AG04450 (cell line): ENCODE measurements at regions not wholly inside any gene's neighbourhood (a gene's known extent, or its start where the extent isn't known, plus 50 kb on each side); places are given as distances from the start of the nearest gene placed in this dataset.

Experiments used
- CTCF ChIA-PET: fragments of 300-600, 350-600 bp; formaldehyde crosslinking; extraction: SDS; loops from one replicate; lab custom pipeline; 2022; ENCODE audit warnings: antibody characterized with exemption, inconsistent platforms; lab: Charles Lee
- POLR2A ChIA-PET: fragments of 350-600 bp; formaldehyde crosslinking; extraction: SDS; loops from one replicate; lab custom pipeline; 2021; ENCODE audit warnings: antibody characterized with exemption, inconsistent platforms; lab: Yijun Ruan, JAX
- DNase-seq: peaks from one replicate; pipeline ENCODE4 v3.0.0-alpha.2; 2011; ENCODE audit warnings: low read depth, low spot score
- H3K27ac ChIP-seq: one replicate; pipeline ENCODE4 v1.5.1; 2012; ENCODE audit warnings: low read depth, low read length, control low read depth
- H3K27me3 ChIP-seq: one replicate; pipeline ENCODE4 v1.6.0; 2012; ENCODE audit warnings: low read length; ENCODE audit not compliant: control insufficient read depth, insufficient read depth
- H3K4me3 ChIP-seq: 2 replicates; pipeline ENCODE4 v1.5.1; 2011; ENCODE audit warnings: mild to moderate bottlenecking, low read depth, low read length, control low read depth
- H3K9me3 ChIP-seq: 2 replicates; pipeline ENCODE4 v1.5.1; 2012; ENCODE audit warnings: low read length; ENCODE audit not compliant: control insufficient read depth, insufficient read depth
- CTCF ChIP-seq: IDR thresholded peaks from 2 replicates; pipeline ENCODE4 v1.5.1; 2011; ENCODE audit warnings: low read depth, low read length, control low read depth, inconsistent platforms

- H3K4me3 ChIP-seq, result no peak overlapping the region
- POLR2A ChIA-PET, result no interaction called here
- no peak overlapping the region for H3K27ac ChIP-seq
- H3K9me3 ChIP-seq, result peaks cover 30% of the 10 kb centered on the region
- H3K27me3 ChIP-seq, result no peaks in the 10 kb centered on the region
- DNase-seq, result no peak
- TF ChIP-seq CTCF, result no peak
- CTCF ChIA-PET, result no interaction called here
Observed at GRCh38 chr22:34943830-34944229, 122.1 kb upstream of the ISX start.

GRCh38 chr22:34946339-34946985, 119.5 kb upstream of the ISX start:
- no peak for TF ChIP-seq CTCF
- no peak for DNase-seq
- ChIA-PET POLR2A (no interaction called here), CTCF (no interaction called here)
- H3K27me3 ChIP-seq, result no peaks in the 10 kb centered on the region
- no peak overlapping the region for H3K4me3 ChIP-seq
- no peak overlapping the region for H3K27ac ChIP-seq
- H3K9me3 ChIP-seq, result peaks cover 36% of the 10 kb centered on the region

GRCh38 chr22:34950489-34950888, 115.5 kb upstream of the ISX start:
- Histone ChIP-seq H3K4me3 (no peak overlapping the region), H3K27ac (no peak overlapping the region), H3K27me3 (no peaks in the 10 kb centered on the region), H3K9me3 (peaks cover 30% of the 10 kb centered on the region)
- ChIA-PET CTCF (no interaction called here), POLR2A (no interaction called here)
- TF ChIP-seq CTCF, result no peak
- no peak for DNase-seq

GRCh38 chr22:34951212-34951611, 114.7 kb upstream of the ISX start:
- ChIA-PET CTCF (no interaction called here), POLR2A (no interaction called here)
- TF ChIP-seq CTCF, result no peak
- DNase-seq, result no peak
- H3K27ac ChIP-seq, result no peak overlapping the region
- H3K4me3 ChIP-seq, result no peak overlapping the region
- H3K9me3 ChIP-seq, result peaks cover 32% of the 10 kb centered on the region
- H3K27me3 ChIP-seq, result no peaks in the 10 kb centered on the region

- CTCF ChIA-PET, result no interaction called here
Observed at GRCh38 chr22:34960005-34960404, 106.0 kb upstream of the ISX start.

More at GRCh38 chr22:34960005-34960404, 106.0 kb upstream of the ISX start:
- Histone ChIP-seq H3K27me3 (no peaks in the 10 kb centered on the region), H3K27ac (no peak overlapping the region), H3K9me3 (peaks cover 41% of the 10 kb centered on the region), H3K4me3 (no peak overlapping the region)
- DNase-seq, result no peak
- POLR2A ChIA-PET, result no interaction called here
- no peak for TF ChIP-seq CTCF
